Right lobe of liver (tissue), 6 donors: ENCODE measurements at regions not wholly inside any gene's neighbourhood (a gene's known extent, or its start where the extent isn't known, plus 50 kb on each side); places are given as distances from the start of the nearest gene placed in this dataset.
"Not testable (repeated sequence)": the region's sequence is repeated elsewhere in the genome, so short reads cannot be mapped to it uniquely, and the experiment has no call there.

Source experiments
- ATAC-seq, 4 donors: fragments of 200-7000 bp; cut with Tn5 transposase; one replicate each; pipeline ENCODE4 v1.9.1; 2020; ENCODE audit warnings: mild to moderate bottlenecking in 4 of 4, moderate library complexity in 4 of 4
- DNase-seq, 3 donors: peaks; one replicate each; pipeline ENCODE4 v3.0.0-alpha.2; 2020
- H3K27ac ChIP-seq, 3 donors: fragments of 200-600 bp; one replicate each; pipeline ENCODE4 v1.8.0; 2022
- H3K27me3 ChIP-seq, 2 donors: fragments of 200-600 bp; one replicate each; pipeline ENCODE4 v1.8.0; 2022
- H3K36me3 ChIP-seq, 4 donors: fragments of 200-600 bp; sonication (generic) in 1 of 4; one replicate each; pipeline versions ENCODE4 v1.5.1 to v1.8.0; 2017 to 2022; ENCODE audit warnings: control low read depth in 1 of 4
- H3K4me1 ChIP-seq, 4 donors: fragments of 200-600 bp; sonication (generic) in 1 of 4; one replicate each; pipeline versions ENCODE4 v1.5.1 to v1.8.0; 2017 to 2022; ENCODE audit warnings: control low read depth in 1 of 4
- H3K4me3 ChIP-seq, 3 donors: fragments of 200-600 bp; one replicate each; pipeline ENCODE4 v1.8.0; 2022
- H3K9me3 ChIP-seq, 4 donors: fragments of 200-600 bp; sonication (generic) in 1 of 4; one replicate each; pipeline versions ENCODE4 v1.5.1 to v1.8.0; 2017 to 2022; ENCODE audit warnings: control low read depth in 1 of 4
- CTCF ChIP-seq, 4 donors: fragments of 200-600 bp in 3 of 4; fragments of 450-650 bp in 1 of 4; IDR thresholded peaks; one replicate each; pipeline versions ENCODE4 v1.5.1 to v1.8.0; 2016 to 2022; ENCODE audit warnings: antibody characterized with exemption in 4 of 4, mild to moderate bottlenecking in 2 of 4
- POLR2A ChIP-seq: fragments of 450-650 bp; IDR thresholded peaks from one replicate; pipeline ENCODE4 v1.6.1; 2017; ENCODE audit warnings: antibody characterized with exemption, mild to moderate bottlenecking
- WGBS: methylation state at CpG from one replicate; pipeline ENCODE4 v1.1.6; 2018; ENCODE audit warnings: low coverage, low lambda C conversion rate; ENCODE audit not compliant: insufficient coverage; ENCODE audit errors: missing lambda C conversion rate; 5-methylcytosine and 5-hydroxymethylcytosine counted together
- intact Hi-C, 2 donors: fragments of 100-400 bp; cut with DNase I; formaldehyde crosslinking; loops; one replicate each; pipeline versions ENCODE4 v1.11.2 to v1.14.1; 2022
- donor health status: DM: no; HTN: yes; CAD: no.
- donor health status: DM: no; HTN: no; CAD: no.
- donor health status: DM: no; HTN: no; CAD: no.
- donor health status: DM: no; HTN: yes; CAD: no.
- donor health status: DM: no; HTN: yes; CAD: no.

DNA sequence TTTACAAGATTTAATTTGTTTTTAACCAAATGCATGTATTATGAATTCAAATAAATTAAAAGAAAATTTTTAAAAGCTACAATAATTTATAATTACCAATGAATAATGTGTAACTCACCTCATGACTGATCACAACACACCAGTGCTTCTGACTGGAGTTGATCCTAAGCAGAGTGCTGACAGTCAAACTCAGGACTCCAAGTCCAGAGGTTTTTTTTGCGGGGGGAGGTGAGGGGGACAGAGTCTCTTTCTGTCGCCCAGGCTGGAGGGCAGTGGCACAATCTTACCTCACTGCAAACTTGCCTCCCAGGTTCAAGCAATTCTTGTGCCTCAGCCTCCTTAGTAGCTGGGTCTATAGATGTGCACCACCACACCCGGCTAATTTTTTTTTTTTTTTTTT is 71.0 kb upstream of the MELK start:
- no peak for TF ChIP-seq POLR2A
- TF ChIP-seq CTCF (IDR thresholded peaks at IDR 0.05), result no peak
- Histone ChIP-seq H3K27ac (no peak overlapping the region), H3K4me1 (peaks cover 0 to 5% (median 0%) of the 10 kb centered on the region in 4 donors), H3K27me3 (no peaks in the 10 kb centered on the region), H3K4me3 (peak overlapping the region in 1 of 3 donors; percentile 6), H3K36me3 (no peaks in the 10 kb centered on the region), H3K9me3 (no peaks in the 10 kb centered on the region)
- intact Hi-C loops, result no loop called here
- DNase-seq (peak in 1 of 3 donors; percentile 55), ATAC-seq (peak; percentile 45 to 79 (median 66))
- no CpG with 5 or more reads among the region's 3 CpGs for WGBS

DNA sequence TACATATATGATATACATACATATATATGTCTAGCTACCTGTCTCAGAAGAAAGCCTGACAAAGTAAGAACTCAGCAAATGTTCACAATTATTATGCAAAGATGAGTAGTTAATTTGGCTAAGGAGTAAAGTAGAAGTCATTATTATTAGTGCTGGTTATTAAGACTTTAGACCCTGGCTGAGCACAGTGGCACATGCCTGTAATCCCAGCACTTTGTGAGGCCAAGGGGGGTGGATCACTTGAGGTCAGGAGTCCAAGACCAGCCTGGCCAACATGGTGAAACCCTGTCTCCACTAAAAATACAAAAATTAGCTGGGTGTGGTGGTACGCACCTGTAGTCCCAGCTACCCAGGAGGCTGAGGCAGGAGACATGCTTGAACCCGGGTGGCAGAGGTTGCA is 71.8 kb upstream of the MELK start:
- H3K27me3 ChIP-seq, H3K9me3 ChIP-seq, H3K27ac ChIP-seq, intact Hi-C loops, H3K36me3 ChIP-seq, H3K4me1 ChIP-seq: not testable (repeated sequence)
- ATAC-seq, result peak; percentile 62 to 78 (median 69)
- H3K4me3 ChIP-seq, result peak overlapping the region in 2 of 3 donors; percentile 6 to 27
- DNase-seq, result peak in 2 of 3 donors; percentile 65 to 66
- WGBS, result 40% methylated on average over 1 of the region's 2 CpGs

GRCh38 chr9:36499174-36499890 is 73.4 kb upstream of the MELK start:
- ATAC-seq (no peak), DNase-seq (no peak)
- Histone ChIP-seq H3K27ac (no peak overlapping the region), H3K4me1 (peaks cover 0 to 5% (median 0%) of the 10 kb centered on the region in 4 donors), H3K4me3 (no peak overlapping the region), H3K36me3 (no peaks in the 10 kb centered on the region), H3K9me3 (no peaks in the 10 kb centered on the region), H3K27me3 (no peaks in the 10 kb centered on the region)
- intact Hi-C loops, result no loop called here
- TF ChIP-seq POLR2A (no peak), CTCF (IDR thresholded peaks at IDR 0.05) (no peak)
- 90% methylated on average over 7 of the region's 8 CpGs for WGBS

DNA sequence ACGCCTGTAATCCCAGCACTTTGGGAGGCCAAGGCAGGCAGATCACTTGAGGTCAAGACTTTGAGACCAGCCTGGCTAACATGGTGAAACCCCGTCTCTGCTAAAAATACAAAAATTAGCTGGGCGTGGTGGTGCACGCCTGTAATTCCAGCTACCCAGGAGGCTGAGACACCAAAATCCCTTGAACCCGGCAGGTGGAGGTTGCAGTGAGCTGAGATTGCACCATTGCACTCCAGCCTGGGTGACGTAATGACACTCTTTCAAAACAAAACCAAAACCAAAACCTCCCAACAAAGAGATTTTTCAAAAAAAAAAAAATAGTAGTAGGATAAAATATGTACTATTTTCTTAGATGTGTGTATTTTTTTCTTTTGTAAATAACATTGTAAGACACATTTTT is 79.1 kb upstream of the MELK start:
- 44% methylated on average over 6 of the region's 6 CpGs for WGBS
- DNase-seq, result peak in 1 of 3 donors; percentile 38
- ATAC-seq, result peak; percentile 55 to 86 (median 78)
- intact Hi-C loops, H3K9me3 ChIP-seq, H3K36me3 ChIP-seq, H3K27me3 ChIP-seq, H3K4me3 ChIP-seq, H3K4me1 ChIP-seq: not testable (repeated sequence)
- peak overlapping the region in 1 of 3 donors; percentile 20 for H3K27ac ChIP-seq

DNA sequence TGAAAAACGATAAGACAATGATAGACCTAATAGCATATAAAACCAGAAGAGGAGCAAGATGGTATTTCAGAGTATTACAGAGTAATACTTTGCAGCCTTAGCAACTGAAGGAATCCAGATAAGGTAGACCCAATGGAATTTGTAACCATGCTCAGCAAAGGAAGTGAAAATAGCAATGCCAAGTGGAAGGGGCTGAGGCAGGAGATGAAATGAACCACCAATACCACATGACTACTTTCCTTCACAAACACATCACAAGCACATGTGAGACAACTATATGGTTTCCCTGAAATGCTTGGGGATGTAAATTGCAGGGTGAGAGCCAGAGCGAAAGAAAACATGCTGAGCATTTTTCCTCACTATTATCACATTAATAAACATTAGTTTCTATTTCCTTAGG is 79.8 kb upstream of the MELK start:
- Histone ChIP-seq H3K27me3 (no peaks in the 10 kb centered on the region), H3K36me3 (no peaks in the 10 kb centered on the region), H3K4me1 (peaks cover 0 to 10% (median 0%) of the 10 kb centered on the region in 4 donors), H3K27ac (no peak overlapping the region), H3K9me3 (no peaks in the 10 kb centered on the region), H3K4me3 (no peak overlapping the region)
- TF ChIP-seq POLR2A (no peak), CTCF (IDR thresholded peaks at IDR 0.05) (no peak)
- 58% methylated on average over 2 of the region's 2 CpGs for WGBS
- intact Hi-C loops, result no loop called here
- no peak for DNase-seq
- ATAC-seq, result peak in 1 of 4 donors; percentile 25
